GM12892 (cell line): ENCODE measurements at regions not wholly inside any gene's neighbourhood (a gene's known extent, or its start where the extent isn't known, plus 50 kb on each side); places are given as distances from the start of the nearest gene placed in this dataset.

Experiments used
- DNase-seq: peaks from one replicate; pipeline ENCODE4 v3.0.0; 2011; ENCODE audit not compliant: insufficient read length
- FAIRE-seq: peaks from 2 replicates; lab custom pipeline; 2011; peaks lifted over from hg19 to GRCh38; lab: Jason Lieb, UNC
- POLR2A ChIP-seq: IDR thresholded peaks from 2 replicates; pipeline ENCODE4 v1.6.1; 2011; ENCODE audit warnings: low read depth, low read length, control low read depth
- POLR2AphosphoS5 ChIP-seq: IDR thresholded peaks from 2 replicates; pipeline ENCODE4 v1.6.1; 2011; ENCODE audit warnings: low read depth, low read length, control low read depth
- TAF1 ChIP-seq: IDR thresholded peaks from 2 replicates; pipeline ENCODE4 v1.6.1; 2011; ENCODE audit warnings: low read depth, mild to moderate bottlenecking, control low read depth, low read length, borderline replicate concordance

DNA sequence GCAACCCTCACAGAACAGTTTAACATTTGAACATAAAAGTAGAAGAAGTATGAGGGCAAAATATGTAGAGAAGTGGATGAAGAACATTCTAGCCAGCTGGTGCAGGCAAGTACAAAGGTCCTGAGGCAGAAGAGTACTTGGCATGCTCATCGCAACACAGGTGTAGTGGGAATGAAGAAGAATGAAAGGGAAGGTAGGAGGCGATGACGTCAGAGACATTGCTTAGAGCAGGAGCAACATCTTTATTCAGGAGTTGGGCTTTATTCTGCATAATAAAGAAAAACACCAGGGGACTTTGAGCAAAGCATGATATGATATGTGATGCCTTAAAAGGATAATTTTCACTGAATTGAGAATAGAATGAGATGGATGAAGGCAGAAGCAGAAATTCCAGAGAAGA lies 570.6 kb upstream of the CDH9 start:
- no peak for DNase-seq
- no peak for FAIRE-seq
- no peak for TF ChIP-seq TAF1
- TF ChIP-seq POLR2AphosphoS5 = no peak
- no peak for TF ChIP-seq POLR2A

- DNase-seq (no peak), FAIRE-seq (no peak)
These were observed 560.2 kb upstream of the CDH9 start for GRCh38 chr5:27598576-27598975.

GRCh38 chr5:27594141-27594540 lies 555.8 kb upstream of the CDH9 start:
- FAIRE-seq = no peak

More at GRCh38 chr5:27598576-27598975, 560.2 kb upstream of the CDH9 start:
- TF ChIP-seq POLR2AphosphoS5 (no peak), POLR2A (no peak), TAF1 (no peak)

DNA sequence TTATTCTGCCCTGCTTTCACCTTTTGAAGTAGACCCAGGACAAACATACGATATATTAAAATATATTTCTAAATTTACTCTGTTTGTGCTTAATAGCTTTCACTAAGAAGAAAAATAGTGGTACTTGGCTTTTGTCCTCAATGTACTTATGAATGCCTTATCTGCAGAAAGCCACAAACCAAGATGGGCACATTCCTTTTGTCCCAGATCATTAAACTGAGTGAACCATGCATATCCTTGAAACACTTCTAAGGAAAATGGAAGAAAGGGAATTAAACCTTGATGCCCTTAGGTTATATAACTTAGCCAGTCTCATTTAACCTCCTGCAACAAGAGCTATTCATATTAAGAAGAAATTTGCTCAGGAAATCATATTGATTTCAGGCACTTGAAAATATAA lies 553.8 kb upstream of the CDH9 start:
- FAIRE-seq (no peak), DNase-seq (no peak)
- TF ChIP-seq POLR2A (no peak), TAF1 (no peak), POLR2AphosphoS5 (no peak)

More at GRCh38 chr5:27594141-27594540, 555.8 kb upstream of the CDH9 start:
- TF ChIP-seq POLR2AphosphoS5 (no peak), TAF1 (no peak), POLR2A (no peak)
- no peak for DNase-seq

DNA sequence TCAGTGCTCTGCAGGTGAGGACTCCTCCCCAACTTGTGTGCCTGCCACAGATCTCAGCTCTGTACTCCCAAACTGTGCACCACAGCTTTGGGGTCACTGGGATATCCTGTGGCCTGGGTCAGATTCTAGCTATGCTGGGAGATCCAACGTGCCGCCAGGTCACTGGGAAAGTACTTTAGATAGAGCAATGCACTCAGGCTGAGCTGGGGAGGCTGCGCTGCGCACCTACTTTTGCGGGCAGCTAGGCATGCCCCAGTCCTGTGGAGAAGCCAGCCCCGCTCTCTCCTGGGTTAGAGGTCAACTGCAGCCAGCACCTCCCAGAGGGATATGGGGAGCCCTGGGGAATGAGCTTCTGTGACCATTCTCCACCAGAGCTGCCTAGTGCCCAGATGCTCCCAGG lies 552.1 kb upstream of the CDH9 start:
- DNase-seq (no peak), FAIRE-seq (no peak)
- TF ChIP-seq TAF1 (no peak), POLR2A (no peak), POLR2AphosphoS5 (no peak)

- no peak for FAIRE-seq
- TF ChIP-seq POLR2AphosphoS5 = no peak
- no peak for DNase-seq
These were observed 539.9 kb upstream of the CDH9 start for GRCh38 chr5:27578279-27578678.

DNA sequence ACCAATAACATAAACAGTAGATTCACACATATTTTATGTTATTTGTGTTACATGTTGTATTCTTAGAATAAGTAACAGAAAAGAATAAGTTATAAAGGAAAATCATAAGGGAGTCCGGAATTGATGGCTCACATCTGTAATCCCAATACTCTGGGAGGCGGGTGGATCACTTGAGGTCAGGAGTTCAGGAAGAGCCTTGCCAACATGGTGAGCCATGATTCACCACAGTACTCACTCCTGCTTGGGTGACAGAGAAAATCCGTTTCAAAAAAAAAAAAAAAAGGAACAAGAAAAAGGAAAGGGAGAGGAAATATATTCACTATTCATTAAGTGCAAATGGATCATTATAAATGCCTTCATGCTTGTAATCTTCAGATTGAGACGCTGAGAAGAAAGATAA lies 533.3 kb upstream of the CDH9 start:
- TF ChIP-seq POLR2AphosphoS5 (no peak), TAF1 (no peak), POLR2A (no peak)
- no peak for FAIRE-seq
- DNase-seq = no peak

- DNase-seq (no peak), FAIRE-seq (no peak)
- TF ChIP-seq TAF1 = no peak
These were observed 530.4 kb upstream of the CDH9 start for GRCh38 chr5:27568811-27569210.

DNA sequence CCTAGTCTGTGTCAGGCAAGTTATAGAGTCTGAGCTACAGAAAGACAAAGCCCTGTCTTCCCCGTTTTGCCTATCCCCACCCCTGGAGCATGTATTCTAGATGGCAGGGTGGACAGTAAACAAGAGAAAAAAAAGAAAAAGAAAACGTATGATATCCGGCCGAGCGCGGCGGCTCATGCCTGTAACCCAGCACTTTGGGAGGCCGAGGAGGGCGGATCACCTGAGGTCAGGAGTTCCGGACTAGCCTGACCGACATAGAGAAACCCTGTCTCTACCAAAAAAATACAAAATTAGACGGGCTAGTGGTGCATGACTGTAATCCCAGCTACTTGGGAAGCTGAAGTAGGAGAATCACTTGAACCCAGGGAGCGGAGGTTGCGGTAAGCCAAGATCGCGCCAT lies 523.0 kb upstream of the CDH9 start:
- no peak for DNase-seq

GRCh38 chr5:27548484-27548883 lies 510.1 kb upstream of the CDH9 start:
- TF ChIP-seq POLR2AphosphoS5 (no peak), TAF1 (no peak), POLR2A (no peak)
- FAIRE-seq (no peak), DNase-seq (no peak)

More for the DNA sequence above, 523.0 kb upstream of the CDH9 start:
- no peak for TF ChIP-seq POLR2AphosphoS5
- TF ChIP-seq TAF1 = no peak
- TF ChIP-seq POLR2A = no peak
- no peak for FAIRE-seq

GRCh38 chr5:27535031-27535557 lies 496.7 kb upstream of the CDH9 start:
- DNase-seq (no peak), FAIRE-seq (no peak)
- TF ChIP-seq POLR2A (no peak), TAF1 (no peak), POLR2AphosphoS5 (no peak)

- DNase-seq (no peak), FAIRE-seq (no peak)
- TF ChIP-seq TAF1 = no peak
- no peak for TF ChIP-seq POLR2AphosphoS5
- no peak for TF ChIP-seq POLR2A
These were observed 493.9 kb upstream of the CDH9 start for GRCh38 chr5:27532305-27532704.

DNA sequence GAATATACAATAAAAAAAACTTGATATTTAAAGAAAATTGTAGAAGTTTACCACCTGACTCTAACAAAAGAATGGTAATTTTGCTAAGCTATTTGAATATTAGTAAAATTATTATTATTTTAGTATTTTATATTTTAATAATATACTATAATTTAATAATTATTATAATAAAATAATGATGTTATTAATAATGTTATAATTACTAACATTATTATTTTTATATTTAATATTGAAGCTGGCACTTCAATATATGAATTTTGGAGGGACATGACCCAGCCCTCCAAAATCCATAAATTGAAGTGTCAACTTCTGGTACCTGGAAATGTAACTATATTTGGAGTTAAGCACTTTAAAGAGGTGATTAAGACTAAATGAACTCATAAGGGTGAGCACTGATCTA lies 486.1 kb upstream of the CDH9 start:
- DNase-seq (no peak), FAIRE-seq (no peak)
- no peak for TF ChIP-seq POLR2A
- no peak for TF ChIP-seq POLR2AphosphoS5
- no peak for TF ChIP-seq TAF1
